Thymus (tissue), 11 donors: ENCODE measurements at regions not wholly inside any gene's neighbourhood (a gene's known extent, or its start where the extent isn't known, plus 50 kb on each side); places are given as distances from the start of the nearest gene placed in this dataset.

ENCODE experiments used
- DNase-seq, 9 donors: peaks; one replicate each; pipeline ENCODE4 v3.0.0-alpha.2; 2013; ENCODE audit warnings: low spot score in 9 of 9, low read depth in 6 of 9, missing footprints in 1 of 9
- H3K27ac ChIP-seq, 2 donors: one replicate each; pipeline ENCODE4 v1.5.1; 2013; ENCODE audit warnings: control low read depth in 1 of 2, low read depth in 1 of 2, low read length in 1 of 2, mild to moderate bottlenecking in 1 of 2, moderate library complexity in 1 of 2
- H3K27me3 ChIP-seq, 2 donors: one replicate each; pipeline ENCODE4 v1.5.1; 2013; ENCODE audit warnings: low read length in 1 of 2; ENCODE audit not compliant: control insufficient read depth in 2 of 2, insufficient read depth in 1 of 2
- H3K36me3 ChIP-seq, 2 donors: one replicate each; pipeline ENCODE4 v1.5.1; 2013; ENCODE audit warnings: low read length in 1 of 2, mild to moderate bottlenecking in 1 of 2, moderate library complexity in 1 of 2; ENCODE audit not compliant: control insufficient read depth in 2 of 2, insufficient read depth in 2 of 2
- H3K4me1 ChIP-seq, 2 donors: one replicate each; pipeline ENCODE4 v1.5.1; 2013; ENCODE audit warnings: low read length in 2 of 2; ENCODE audit not compliant: control insufficient read depth in 2 of 2, insufficient read depth in 2 of 2
- H3K4me3 ChIP-seq, 2 donors: one replicate each; pipeline ENCODE4 v1.5.1; 2013; ENCODE audit warnings: low read length in 2 of 2, control low read depth in 1 of 2, mild to moderate bottlenecking in 1 of 2
- H3K9me3 ChIP-seq, 2 donors: one replicate each; pipeline ENCODE4 v1.5.1; 2013; ENCODE audit warnings: low read length in 1 of 2, mild to moderate bottlenecking in 1 of 2; ENCODE audit not compliant: control insufficient read depth in 2 of 2, insufficient read depth in 1 of 2
- WGBS: extraction: QIAGEN DNeasy Blood & Tissue Kit; methylation state at CpG from one replicate; pipeline ENCODE4 v1.1.7; 2013; 5-methylcytosine and 5-hydroxymethylcytosine counted together
- donor health status: healthy.

DNA sequence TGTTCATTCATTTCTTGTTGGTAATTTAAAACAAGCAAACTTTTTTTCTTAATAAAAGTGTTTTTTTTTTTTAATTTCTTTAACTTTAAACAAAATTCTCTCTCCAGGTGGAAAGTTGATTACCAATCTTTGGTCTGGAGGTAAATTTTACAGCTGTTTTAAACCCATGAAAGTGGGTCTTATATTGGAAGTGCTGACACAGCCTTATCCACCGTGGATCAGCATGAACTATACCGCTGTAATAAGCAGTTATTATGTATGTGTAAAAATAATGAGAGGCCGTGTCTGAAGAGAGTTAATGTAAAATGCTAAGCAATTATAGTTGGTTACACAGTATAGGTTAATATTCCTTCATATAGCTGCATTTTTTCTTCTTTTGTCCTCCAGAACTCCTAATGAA lies 378.1 kb upstream of the ATP5MC3 start:
- no peak overlapping the region for H3K27ac ChIP-seq
- H3K4me3 ChIP-seq: no peak overlapping the region
- no peaks in the 10 kb centered on the region for H3K4me1 ChIP-seq
- H3K36me3 ChIP-seq: no peaks in the 10 kb centered on the region
- no peaks in the 10 kb centered on the region for H3K9me3 ChIP-seq
- 96% methylated on average over 3 of the region's 3 CpGs for WGBS
- no peak for DNase-seq
- no peaks in the 10 kb centered on the region for H3K27me3 ChIP-seq

DNA sequence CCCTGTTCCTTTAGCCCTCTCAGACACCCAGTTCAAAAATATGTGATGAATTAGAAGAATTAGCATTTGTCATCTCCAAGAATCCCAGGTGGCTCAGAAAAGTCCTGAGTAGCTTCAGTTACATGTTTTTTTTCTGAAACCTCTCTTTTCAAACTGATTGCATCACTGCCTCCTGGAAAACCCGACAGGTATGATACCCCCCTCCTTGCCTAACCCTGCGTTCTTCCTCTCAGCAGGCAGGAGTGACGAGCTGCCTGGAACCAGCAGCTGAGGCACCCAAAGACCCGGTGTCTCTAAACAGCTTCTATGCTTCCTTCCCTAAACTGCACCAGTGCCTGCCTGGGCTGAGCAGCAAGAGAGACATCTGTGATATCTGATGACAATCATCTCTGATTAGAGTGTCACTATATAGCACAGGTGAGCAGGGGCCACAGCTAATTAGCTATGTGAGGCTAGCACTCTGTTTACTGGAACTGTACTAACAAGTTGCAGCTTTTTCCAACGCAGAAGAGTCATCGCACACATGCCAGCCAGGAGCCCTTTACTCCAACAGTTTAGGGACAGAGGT lies 376.4 kb upstream of the ATP5MC3 start:
- Histone ChIP-seq H3K36me3 (no peaks in the 10 kb centered on the region), H3K27me3 (no peaks in the 10 kb centered on the region), H3K4me3 (no peak overlapping the region), H3K27ac (no peak overlapping the region), H3K4me1 (no peaks in the 10 kb centered on the region), H3K9me3 (no peaks in the 10 kb centered on the region)
- no peak for DNase-seq
- WGBS: 52% methylated on average over 6 of the region's 6 CpGs

DNA sequence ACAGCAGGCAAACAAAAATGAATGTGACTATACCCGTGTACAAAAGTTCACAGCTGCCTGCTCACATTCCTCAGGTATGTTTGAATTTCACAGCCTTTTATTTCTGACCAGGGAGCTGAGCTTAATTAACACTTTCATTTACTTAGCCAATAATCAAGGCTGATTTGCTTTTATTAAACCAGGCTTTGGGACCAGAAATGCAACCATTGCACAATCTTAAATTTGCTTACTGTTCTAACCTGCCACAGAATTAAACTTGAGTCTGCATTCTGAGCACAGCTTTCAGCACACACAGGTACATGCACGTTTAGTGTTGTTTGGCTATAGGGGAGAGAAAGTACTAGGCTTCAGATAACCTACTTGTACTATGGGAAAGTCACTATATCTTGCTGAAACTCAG lies 372.4 kb upstream of the ATP5MC3 start:
- Histone ChIP-seq H3K4me1 (no peaks in the 10 kb centered on the region), H3K9me3 (no peaks in the 10 kb centered on the region), H3K27ac (no peak overlapping the region), H3K36me3 (no peaks in the 10 kb centered on the region), H3K27me3 (no peaks in the 10 kb centered on the region), H3K4me3 (no peak overlapping the region)
- 83% methylated on average over 2 of the region's 2 CpGs for WGBS
- no peak for DNase-seq

DNA sequence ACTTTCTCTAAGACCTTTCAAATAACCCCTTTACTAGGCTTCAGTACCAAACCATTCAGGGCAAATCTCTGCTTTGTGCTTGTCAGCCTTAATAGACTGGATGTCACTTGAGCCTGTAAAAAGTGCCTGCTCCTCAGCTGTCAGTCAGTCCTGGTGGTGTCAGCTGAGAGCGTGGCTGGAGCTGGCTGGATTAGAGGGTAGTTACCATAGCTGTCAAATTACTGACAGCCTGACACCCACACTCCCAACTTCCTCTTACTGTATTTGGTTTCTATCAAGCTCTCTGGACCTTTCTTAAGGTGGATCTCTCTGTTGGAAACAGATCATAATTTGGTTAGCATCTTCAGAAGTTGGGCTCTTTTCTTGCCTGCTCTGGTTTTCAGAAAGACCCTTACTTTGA lies 371.4 kb upstream of the ATP5MC3 start:
- Histone ChIP-seq H3K9me3 (no peaks in the 10 kb centered on the region), H3K4me1 (no peaks in the 10 kb centered on the region), H3K27me3 (no peaks in the 10 kb centered on the region), H3K36me3 (no peaks in the 10 kb centered on the region), H3K4me3 (no peak overlapping the region), H3K27ac (no peak overlapping the region)
- 2% methylated on average over 1 of the region's 1 CpG for WGBS
- peak in 1 of 9 donors; percentile 6 for DNase-seq

DNA sequence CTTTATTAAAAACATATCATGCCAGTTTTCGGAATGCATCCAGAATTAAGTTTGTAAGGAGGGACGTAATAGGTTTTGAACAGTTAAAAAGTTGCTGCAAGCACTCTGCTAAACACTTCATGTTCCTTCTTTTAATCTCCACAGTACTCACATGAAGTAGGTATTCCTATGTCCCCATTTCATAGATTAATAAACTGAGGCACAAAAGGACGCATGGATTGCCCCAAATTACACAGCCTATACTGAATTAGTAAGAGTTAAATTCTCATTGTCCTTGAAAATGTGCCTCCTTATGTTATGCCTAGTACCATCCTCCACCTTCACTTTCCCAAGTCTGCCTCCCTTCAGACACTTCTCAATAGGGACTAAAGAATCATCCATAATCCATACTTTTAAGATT lies 358.9 kb upstream of the ATP5MC3 start:
- H3K9me3 ChIP-seq: no peaks in the 10 kb centered on the region
- no peaks in the 10 kb centered on the region for H3K4me1 ChIP-seq
- no peak for DNase-seq
- WGBS: 96% methylated on average over 3 of the region's 3 CpGs
- no peak overlapping the region for H3K4me3 ChIP-seq
- no peaks in the 10 kb centered on the region for H3K36me3 ChIP-seq
- no peaks in the 10 kb centered on the region for H3K27me3 ChIP-seq
- no peak overlapping the region for H3K27ac ChIP-seq

DNA sequence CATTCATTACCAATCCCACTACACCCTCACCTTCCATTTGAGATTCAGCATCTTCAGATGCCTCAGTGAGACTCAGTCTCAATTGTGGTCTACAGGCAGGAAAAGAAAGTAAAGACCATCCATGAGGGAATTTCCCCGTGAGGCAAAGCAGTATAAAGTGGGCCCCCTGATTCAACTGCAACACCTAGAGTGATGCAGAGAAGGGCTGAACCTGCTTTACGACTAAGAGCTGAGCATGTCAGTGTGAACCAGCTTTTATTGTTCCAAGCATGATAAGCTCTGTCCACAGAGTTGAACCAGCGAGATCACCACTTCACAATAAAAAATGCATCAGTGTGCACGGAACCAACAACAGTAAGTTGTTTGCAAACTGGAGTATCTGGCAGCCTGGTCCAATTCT lies 357.6 kb upstream of the ATP5MC3 start:
- H3K9me3 ChIP-seq: no peaks in the 10 kb centered on the region
- H3K36me3 ChIP-seq: no peaks in the 10 kb centered on the region
- no peaks in the 10 kb centered on the region for H3K27me3 ChIP-seq
- no peak for DNase-seq
- no peaks in the 10 kb centered on the region for H3K4me1 ChIP-seq
- no peak overlapping the region for H3K27ac ChIP-seq
- 95% methylated on average over 4 of the region's 4 CpGs for WGBS
- H3K4me3 ChIP-seq: no peak overlapping the region

DNA sequence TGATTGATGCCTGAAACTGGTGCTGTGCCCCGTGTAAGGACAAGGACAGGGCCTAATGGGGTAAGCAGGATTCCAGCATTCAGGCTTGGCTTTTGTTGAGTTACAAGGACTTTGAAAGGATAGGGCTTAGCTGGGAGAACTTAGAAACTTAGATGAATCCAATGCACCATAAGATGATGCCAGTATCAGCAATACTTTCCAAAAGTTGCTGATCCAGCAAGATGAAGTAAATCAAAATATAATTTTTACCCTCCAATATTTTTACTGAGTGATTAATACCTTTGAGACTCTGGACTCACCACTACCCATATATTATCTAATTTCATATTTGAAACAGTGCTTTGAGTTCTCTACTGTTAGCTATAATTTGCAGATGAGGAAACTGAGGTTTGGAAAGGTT lies 354.5 kb upstream of the ATP5MC3 start:
- Histone ChIP-seq H3K27ac (no peak overlapping the region), H3K36me3 (no peaks in the 10 kb centered on the region), H3K9me3 (no peaks in the 10 kb centered on the region), H3K27me3 (no peaks in the 10 kb centered on the region), H3K4me3 (no peak overlapping the region), H3K4me1 (no peaks in the 10 kb centered on the region)
- DNase-seq: no peak
- WGBS: 82% methylated on average over 1 of the region's 1 CpG

DNA sequence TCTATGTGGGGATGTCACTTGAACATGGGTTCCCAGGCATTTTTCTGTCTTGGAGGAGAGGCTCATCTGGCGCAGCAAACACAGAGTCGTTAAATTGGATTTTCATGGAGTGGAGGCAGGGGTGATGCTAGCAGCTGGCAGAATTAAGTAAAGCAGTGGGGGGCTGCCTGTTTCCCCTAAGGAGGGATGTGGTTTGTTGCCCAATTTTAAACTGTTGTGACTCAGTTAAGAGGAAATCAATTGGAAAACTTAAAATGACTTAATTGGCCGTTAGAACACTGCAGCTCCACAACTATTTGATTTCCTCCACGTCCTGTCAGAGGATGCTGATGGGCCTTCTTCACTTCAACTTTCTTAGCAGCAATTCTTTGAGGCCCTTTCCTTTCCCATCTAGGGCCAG lies 354.1 kb upstream of the ATP5MC3 start:
- Histone ChIP-seq H3K4me1 (no peaks in the 10 kb centered on the region), H3K27ac (no peak overlapping the region), H3K27me3 (no peaks in the 10 kb centered on the region), H3K4me3 (no peak overlapping the region), H3K36me3 (no peaks in the 10 kb centered on the region), H3K9me3 (no peaks in the 10 kb centered on the region)
- WGBS: 86% methylated on average over 4 of the region's 4 CpGs
- DNase-seq: no peak

DNA sequence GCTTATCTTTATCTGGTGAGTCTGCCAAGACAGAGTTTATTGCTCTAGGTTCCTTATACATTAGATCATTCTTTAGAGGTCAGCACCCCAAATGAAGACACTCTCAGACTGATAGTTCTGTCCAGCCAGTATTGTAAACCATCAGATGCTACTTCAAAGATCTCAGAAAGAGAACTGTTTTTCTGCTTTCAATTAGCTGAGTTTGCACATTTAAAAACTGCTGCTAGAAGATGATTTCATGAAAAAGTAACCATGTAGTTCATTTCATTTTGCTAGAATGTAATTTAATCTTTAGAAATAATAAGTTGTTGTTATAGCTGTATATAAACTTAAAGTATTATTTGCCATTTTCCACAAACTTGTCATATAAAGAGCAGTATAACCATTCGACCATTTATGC lies 344.5 kb upstream of the ATP5MC3 start:
- Histone ChIP-seq H3K27ac (no peak overlapping the region), H3K4me1 (no peaks in the 10 kb centered on the region), H3K4me3 (no peak overlapping the region), H3K27me3 (no peaks in the 10 kb centered on the region), H3K9me3 (no peaks in the 10 kb centered on the region), H3K36me3 (no peaks in the 10 kb centered on the region)
- 90% methylated on average over 1 of the region's 1 CpG for WGBS
- no peak for DNase-seq

DNA sequence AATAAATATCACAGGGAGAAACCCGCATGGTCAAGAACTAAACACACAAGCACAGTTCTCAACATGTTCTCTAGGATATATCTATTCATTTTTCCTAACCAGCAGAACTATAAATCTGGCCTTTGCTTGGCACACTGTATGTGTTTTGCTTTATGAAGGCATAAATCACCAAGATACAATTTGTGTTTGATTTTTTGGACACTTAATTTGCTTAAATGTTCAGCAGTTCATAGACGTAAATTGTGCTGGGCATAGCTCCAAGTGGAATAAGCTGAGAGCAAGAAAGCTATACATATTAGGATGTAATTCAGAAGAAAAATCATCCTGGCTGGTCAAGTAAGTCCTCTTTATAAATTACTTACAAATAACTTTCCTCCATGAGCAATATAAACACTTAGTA lies 341.5 kb upstream of the ATP5MC3 start:
- Histone ChIP-seq H3K9me3 (no peaks in the 10 kb centered on the region), H3K27me3 (no peaks in the 10 kb centered on the region), H3K27ac (no peak overlapping the region), H3K4me1 (no peaks in the 10 kb centered on the region), H3K4me3 (no peak overlapping the region), H3K36me3 (no peaks in the 10 kb centered on the region)
- no peak for DNase-seq
- 90% methylated on average over 2 of the region's 2 CpGs for WGBS
